IPS-18a (cell line): ENCODE measurements at regions not wholly inside any gene's neighbourhood (a gene's known extent, or its start where the extent isn't known, plus 50 kb on each side); places are given as distances from the start of the nearest gene placed in this dataset.

Experiments
- H3K27ac ChIP-seq: one replicate; pipeline ENCODE4 v1.5.1; 2013; ENCODE audit warnings: low read length
- H3K27me3 ChIP-seq: one replicate; pipeline ENCODE4 v1.6.1; 2013; ENCODE audit warnings: mild to moderate bottlenecking, low read length; ENCODE audit not compliant: control insufficient read depth, insufficient read depth
- H3K36me3 ChIP-seq: one replicate; pipeline ENCODE4 v1.6.1; 2013; ENCODE audit warnings: low read depth, low read length; ENCODE audit not compliant: control insufficient read depth
- H3K4me1 ChIP-seq: one replicate; pipeline ENCODE4 v1.6.1; 2013; ENCODE audit warnings: low read depth, low read length; ENCODE audit not compliant: control insufficient read depth
- H3K4me3 ChIP-seq: one replicate; pipeline ENCODE4 v1.5.1; 2013; ENCODE audit warnings: low read length
- H3K9ac ChIP-seq: one replicate; pipeline ENCODE4 v1.6.1; 2013; ENCODE audit warnings: mild to moderate bottlenecking, low read length, moderate library complexity
- H3K9me3 ChIP-seq: one replicate; pipeline ENCODE4 v1.6.1; 2013; ENCODE audit warnings: low read depth, low read length; ENCODE audit not compliant: control insufficient read depth

DNA sequence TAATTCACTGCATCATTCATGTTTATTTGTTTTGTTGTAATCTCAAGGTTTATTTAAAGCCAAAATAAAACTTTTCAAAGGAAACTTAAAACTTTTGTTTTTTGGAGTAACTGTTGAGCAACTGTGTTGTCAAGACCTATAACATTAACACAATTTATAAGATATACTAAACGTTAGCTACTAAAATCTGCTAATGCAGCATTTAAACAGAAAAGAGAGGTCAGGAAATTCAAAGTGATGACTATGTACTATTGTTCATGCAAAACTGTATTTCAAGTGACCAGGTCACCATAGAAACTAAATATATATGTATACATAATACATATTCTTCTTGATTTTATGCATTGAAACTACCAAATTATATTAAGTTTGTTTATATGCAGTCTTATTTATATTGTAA is 1740.9 kb downstream of the EFNA5 start:
- Histone ChIP-seq H3K27ac (no peak overlapping the region), H3K4me3 (no peak overlapping the region), H3K9me3 (no peaks in the 10 kb centered on the region), H3K4me1 (no peaks in the 10 kb centered on the region), H3K27me3 (no peaks in the 10 kb centered on the region), H3K36me3 (no peaks in the 10 kb centered on the region), H3K9ac (no peak overlapping the region)

DNA sequence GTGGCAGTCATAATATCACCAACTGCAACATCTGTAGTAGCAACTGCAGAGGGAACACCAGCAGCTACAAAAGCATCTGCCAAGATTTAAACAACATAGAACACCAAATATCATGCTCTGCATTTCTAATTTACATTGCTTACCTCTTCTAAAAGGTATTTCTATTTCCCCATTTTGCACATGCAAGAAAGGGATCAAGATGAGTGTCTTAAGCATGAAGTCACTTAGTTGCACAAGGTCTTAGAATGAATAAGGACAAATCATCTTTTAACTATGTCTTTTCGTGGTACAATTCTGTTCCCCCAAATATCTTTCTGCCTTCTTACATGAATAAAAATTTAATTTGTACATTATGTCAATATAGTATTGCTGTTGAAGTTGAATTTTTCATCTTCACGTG is 1746.4 kb downstream of the EFNA5 start:
- H3K9me3 ChIP-seq = no peaks in the 10 kb centered on the region
- no peaks in the 10 kb centered on the region for H3K4me1 ChIP-seq
- no peaks in the 10 kb centered on the region for H3K36me3 ChIP-seq
- no peak overlapping the region for H3K27ac ChIP-seq
- no peaks in the 10 kb centered on the region for H3K27me3 ChIP-seq
- no peak overlapping the region for H3K4me3 ChIP-seq
- no peak overlapping the region for H3K9ac ChIP-seq

DNA sequence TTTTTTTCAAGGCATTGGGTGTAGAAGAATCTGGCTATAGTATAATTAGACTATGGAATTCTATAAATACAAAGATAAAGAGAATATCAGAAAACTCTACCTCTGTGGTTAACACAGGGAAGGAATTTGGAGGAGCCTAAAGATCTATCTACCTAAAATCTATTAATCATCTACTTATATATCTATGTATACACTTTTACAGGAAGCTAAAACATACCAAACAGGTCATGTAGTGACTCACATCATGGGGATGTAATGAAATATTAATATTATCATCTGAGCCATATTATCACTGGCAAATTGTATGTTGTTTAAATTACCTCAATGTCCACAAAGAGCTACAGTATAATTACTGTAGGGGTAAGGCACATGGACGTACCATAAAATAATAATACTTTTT is 1748.2 kb downstream of the EFNA5 start:
- Histone ChIP-seq H3K4me3 (no peak overlapping the region), H3K4me1 (no peaks in the 10 kb centered on the region), H3K9ac (no peak overlapping the region), H3K27ac (no peak overlapping the region), H3K36me3 (no peaks in the 10 kb centered on the region), H3K27me3 (no peaks in the 10 kb centered on the region), H3K9me3 (no peaks in the 10 kb centered on the region)

DNA sequence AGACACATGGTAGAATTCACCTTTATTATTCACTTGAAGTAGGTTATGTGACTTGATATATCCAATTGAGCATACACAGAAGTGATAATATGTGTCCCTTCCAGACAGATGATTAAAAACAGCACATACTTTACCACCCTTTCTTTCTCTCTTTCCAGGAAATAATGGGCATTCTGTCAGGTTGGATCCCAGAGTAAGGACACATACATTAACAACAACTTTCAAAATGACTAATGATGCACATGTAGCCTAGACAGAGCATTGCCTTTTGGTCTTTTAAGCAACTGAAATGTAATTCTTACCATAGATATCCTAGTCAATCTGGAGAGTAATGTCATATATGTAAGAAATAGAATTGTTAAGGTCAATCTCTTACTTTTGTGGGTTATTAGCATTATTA is 1748.7 kb downstream of the EFNA5 start:
- Histone ChIP-seq H3K4me1 (no peaks in the 10 kb centered on the region), H3K27me3 (no peaks in the 10 kb centered on the region), H3K27ac (no peak overlapping the region), H3K4me3 (no peak overlapping the region), H3K36me3 (no peaks in the 10 kb centered on the region), H3K9ac (no peak overlapping the region), H3K9me3 (no peaks in the 10 kb centered on the region)

DNA sequence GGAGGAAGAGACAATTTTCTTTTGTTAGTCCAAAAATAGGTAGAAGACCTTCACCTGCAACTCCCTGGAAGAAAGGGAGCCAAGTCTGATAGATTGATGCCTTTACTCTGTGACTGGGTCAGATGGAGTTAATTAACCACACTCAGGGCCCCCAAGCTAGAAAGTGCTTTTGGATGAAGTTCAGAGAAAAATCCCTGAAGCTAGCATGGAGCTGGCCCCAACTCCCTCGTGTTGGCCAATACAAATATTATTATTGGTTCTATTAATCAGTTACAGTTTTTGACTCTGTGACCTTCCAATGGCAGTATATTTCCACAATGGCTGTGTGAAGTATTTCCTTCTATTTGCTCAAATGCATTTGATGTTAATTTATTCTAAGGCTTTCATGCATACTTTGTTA is 1753.5 kb downstream of the EFNA5 start:
- Histone ChIP-seq H3K4me3 (no peak overlapping the region), H3K9ac (no peak overlapping the region), H3K27me3 (no peaks in the 10 kb centered on the region), H3K4me1 (no peaks in the 10 kb centered on the region), H3K9me3 (no peaks in the 10 kb centered on the region), H3K36me3 (no peaks in the 10 kb centered on the region), H3K27ac (no peak overlapping the region)

DNA sequence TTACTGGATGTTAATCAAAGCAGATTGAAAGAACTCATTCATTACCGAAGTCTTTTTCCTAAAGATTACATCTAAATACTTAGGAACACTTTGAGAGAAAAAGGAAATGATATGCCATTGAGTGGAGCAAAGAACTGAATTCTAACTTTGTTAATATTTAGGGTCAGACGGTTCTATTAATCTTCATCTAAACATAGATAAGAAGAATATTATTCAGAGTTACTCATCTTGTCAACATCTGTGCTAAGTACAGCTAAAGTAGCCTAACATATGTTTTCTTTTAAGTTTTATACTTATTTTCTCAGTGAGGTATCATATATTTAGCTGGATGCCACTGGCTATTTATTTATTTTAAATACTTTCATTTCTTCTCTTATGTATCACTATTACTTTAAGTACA is 1763.7 kb downstream of the EFNA5 start:
- no peaks in the 10 kb centered on the region for H3K9me3 ChIP-seq

DNA sequence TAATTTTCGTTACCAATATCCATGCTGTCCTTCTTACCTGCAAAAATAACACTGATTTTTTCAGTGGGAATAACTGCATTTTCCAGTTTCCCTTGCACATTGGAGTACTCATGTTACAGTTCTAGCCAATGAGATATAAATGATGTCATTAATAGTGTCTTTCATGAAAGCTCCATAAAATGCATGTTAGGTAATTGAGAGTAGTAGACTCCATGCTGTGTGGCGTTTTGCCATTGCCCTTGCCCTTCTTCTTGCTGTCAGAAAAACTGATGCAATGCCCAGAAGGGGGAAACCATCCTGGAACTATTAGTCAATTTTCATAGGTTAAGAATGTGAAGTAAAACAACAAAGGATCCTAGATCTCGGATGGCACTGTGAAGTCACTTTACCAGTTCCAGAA is 1765.3 kb downstream of the EFNA5 start:
- Histone ChIP-seq H3K4me3 (no peak overlapping the region), H3K4me1 (no peaks in the 10 kb centered on the region), H3K27ac (no peak overlapping the region), H3K9me3 (no peaks in the 10 kb centered on the region), H3K36me3 (no peaks in the 10 kb centered on the region), H3K9ac (no peak overlapping the region), H3K27me3 (no peaks in the 10 kb centered on the region)

More for the DNA sequence above, 1763.7 kb downstream of the EFNA5 start:
- H3K4me1 ChIP-seq = no peaks in the 10 kb centered on the region
- no peak overlapping the region for H3K4me3 ChIP-seq
- H3K36me3 ChIP-seq = no peaks in the 10 kb centered on the region
- no peak overlapping the region for H3K9ac ChIP-seq
- H3K27me3 ChIP-seq = no peaks in the 10 kb centered on the region
- H3K27ac ChIP-seq = no peak overlapping the region

DNA sequence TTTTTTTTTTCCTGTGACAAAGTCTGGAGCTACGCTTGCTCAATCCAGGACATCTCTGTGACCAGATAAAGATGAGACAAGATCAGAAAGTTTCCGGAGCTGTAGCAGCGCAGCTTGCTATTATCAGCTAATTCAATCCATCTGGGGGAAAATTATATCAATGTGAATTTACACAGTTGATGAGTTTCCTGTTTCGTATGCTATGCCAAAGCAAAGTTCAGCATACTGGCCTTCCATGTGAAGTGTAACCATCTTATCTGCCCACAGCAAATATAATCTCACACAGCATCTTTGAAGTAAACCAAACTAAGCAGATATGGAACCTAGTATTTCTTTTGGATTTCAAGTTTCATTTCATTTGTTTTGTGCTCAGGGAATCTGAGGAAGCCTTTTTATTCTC is 1767.7 kb downstream of the EFNA5 start:
- no peaks in the 10 kb centered on the region for H3K4me1 ChIP-seq
- no peak overlapping the region for H3K27ac ChIP-seq
- no peaks in the 10 kb centered on the region for H3K36me3 ChIP-seq
- no peak overlapping the region for H3K9ac ChIP-seq
- no peaks in the 10 kb centered on the region for H3K27me3 ChIP-seq
- H3K9me3 ChIP-seq = no peaks in the 10 kb centered on the region
- H3K4me3 ChIP-seq = no peak overlapping the region

DNA sequence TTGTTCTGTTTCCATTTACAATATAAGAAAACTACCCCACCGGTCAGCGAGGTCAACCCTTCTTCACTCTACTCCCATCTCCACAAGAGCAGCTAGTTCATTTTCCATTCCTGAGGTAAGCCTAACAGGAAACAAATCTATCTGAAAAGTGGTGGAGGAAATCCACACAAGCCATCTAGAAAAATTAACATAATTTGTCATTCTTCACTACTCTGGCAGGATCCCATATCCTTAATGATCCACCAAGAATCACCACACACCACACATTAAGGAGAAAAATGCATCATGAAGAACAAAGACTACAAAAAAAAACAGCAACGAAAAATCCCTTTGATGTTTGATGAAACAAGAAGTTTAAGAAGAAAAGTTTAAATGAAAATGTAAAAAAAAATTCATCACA is 1771.0 kb downstream of the EFNA5 start:
- Histone ChIP-seq H3K4me1 (no peaks in the 10 kb centered on the region), H3K9me3 (no peaks in the 10 kb centered on the region), H3K36me3 (no peaks in the 10 kb centered on the region), H3K4me3 (no peak overlapping the region), H3K27me3 (no peaks in the 10 kb centered on the region), H3K9ac (no peak overlapping the region), H3K27ac (no peak overlapping the region)

DNA sequence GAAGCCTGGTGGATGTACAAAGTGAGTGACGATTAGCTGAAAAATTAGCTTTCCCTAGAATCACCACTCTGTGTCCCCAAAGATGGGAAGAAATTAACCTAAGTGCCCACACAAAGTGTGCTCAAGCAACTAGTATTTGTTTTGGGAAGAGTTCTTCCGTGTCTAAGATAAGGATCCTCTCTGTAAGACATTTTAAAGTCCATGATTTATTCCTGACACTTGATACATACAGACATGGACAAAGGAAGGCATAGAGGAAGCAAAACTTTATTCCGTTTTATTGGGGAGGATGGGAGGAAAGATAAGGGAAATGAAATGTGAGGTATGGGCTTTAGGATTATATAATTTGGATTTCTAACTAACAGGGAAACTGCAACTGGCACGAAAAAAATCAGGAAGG is 1772.6 kb downstream of the EFNA5 start:
- Histone ChIP-seq H3K27me3 (no peaks in the 10 kb centered on the region), H3K4me1 (no peaks in the 10 kb centered on the region), H3K36me3 (no peaks in the 10 kb centered on the region), H3K4me3 (no peak overlapping the region), H3K9ac (no peak overlapping the region), H3K9me3 (no peaks in the 10 kb centered on the region), H3K27ac (no peak overlapping the region)

DNA sequence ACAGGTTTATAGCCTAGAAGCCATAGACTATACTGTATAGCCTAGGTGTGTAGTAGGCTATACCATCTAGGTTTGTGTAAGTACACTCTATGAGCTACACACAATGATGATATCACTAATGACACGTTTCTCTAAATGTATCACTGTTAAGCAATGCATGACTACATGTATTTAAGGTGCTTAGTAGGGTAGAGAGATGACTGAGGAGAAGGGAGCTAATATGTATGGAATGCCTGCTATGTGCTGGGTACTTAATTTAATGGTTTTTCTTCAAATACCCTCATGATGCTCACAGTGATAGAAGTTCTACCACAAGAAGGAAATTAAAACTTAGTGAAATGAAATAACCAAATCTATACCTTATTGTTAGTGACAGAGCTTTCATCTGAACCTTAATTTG is 1785.5 kb downstream of the EFNA5 start:
- Histone ChIP-seq H3K27me3 (no peaks in the 10 kb centered on the region), H3K27ac (no peak overlapping the region), H3K36me3 (no peaks in the 10 kb centered on the region), H3K9me3 (no peaks in the 10 kb centered on the region), H3K9ac (no peak overlapping the region), H3K4me1 (no peaks in the 10 kb centered on the region), H3K4me3 (no peak overlapping the region)

DNA sequence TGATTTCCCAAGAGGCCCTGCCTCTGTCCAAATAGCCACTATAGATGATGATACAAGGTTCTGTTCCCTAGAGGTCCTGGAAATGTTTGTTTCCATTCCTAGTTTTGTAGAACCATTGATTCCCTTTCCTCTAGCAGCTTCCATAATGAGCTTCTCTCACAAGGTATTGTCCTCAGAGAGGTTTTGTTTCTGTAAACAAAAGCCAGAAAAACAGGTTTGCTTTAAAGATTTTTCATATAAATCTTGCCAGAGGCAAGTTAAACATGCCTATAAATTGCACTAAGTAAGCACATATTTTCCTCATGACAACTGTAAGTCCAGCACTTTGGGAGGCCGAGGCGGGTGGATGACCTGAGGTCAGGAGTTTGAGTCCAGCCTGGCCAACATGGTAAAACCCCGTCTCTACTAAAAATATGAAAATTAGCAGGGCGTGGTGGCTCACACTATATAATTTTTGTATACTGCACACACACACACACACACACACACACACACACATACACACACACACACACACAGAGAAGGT is 1787.7 kb downstream of the EFNA5 start:
- Histone ChIP-seq H3K27ac (no peak overlapping the region), H3K4me1 (no peaks in the 10 kb centered on the region), H3K9me3 (no peaks in the 10 kb centered on the region), H3K4me3 (no peak overlapping the region), H3K27me3 (no peaks in the 10 kb centered on the region), H3K9ac (no peak overlapping the region), H3K36me3 (no peaks in the 10 kb centered on the region)
